ENCODE measurements at regions not wholly inside any gene's neighbourhood (a gene's known extent, or its start where the extent isn't known, plus 50 kb on each side); places are given as distances from the start of the nearest gene placed in this dataset.

- no peak overlapping the region for H3K4me3 ChIP-seq (ENCODE audit: low read depth, low read length)
- TF ChIP-seq CTCF (IDR thresholded peaks at IDR 0.05; ENCODE audit: low read depth, low read length) = no peak
These were observed 147.0 kb upstream of the THRB start for GRCh38 chr3:24641628-24642027.

GRCh38 chr3:24645047-24645446, 150.4 kb upstream of the THRB start:
- TF ChIP-seq CTCF (IDR thresholded peaks at IDR 0.05; ENCODE audit: low read depth, low read length) = no peak
- no peak overlapping the region for H3K4me3 ChIP-seq (ENCODE audit: low read depth, low read length)

- H3K4me3 ChIP-seq (ENCODE audit: low read depth, low read length) = no peak overlapping the region
- no peak for TF ChIP-seq CTCF (IDR thresholded peaks at IDR 0.05; ENCODE audit: low read depth, low read length)
These were observed 152.1 kb upstream of the THRB start for GRCh38 chr3:24646790-24647189.

- no peak for TF ChIP-seq CTCF (IDR thresholded peaks at IDR 0.05; ENCODE audit: low read depth, low read length)
These were observed 153.4 kb upstream of the THRB start for GRCh38 chr3:24648063-24648462.

GRCh38 chr3:24650839-24651238, 156.2 kb upstream of the THRB start:
- no peak overlapping the region for H3K4me3 ChIP-seq (ENCODE audit: low read depth, low read length)

More at GRCh38 chr3:24648063-24648462, 153.4 kb upstream of the THRB start:
- H3K4me3 ChIP-seq (ENCODE audit: low read depth, low read length) = no peak overlapping the region

GRCh38 chr3:24657870-24658510, 163.3 kb upstream of the THRB start:
- no peak overlapping the region for H3K4me3 ChIP-seq (ENCODE audit: low read depth, low read length)
- no peak for TF ChIP-seq CTCF (IDR thresholded peaks at IDR 0.05; ENCODE audit: low read depth, low read length)

More at GRCh38 chr3:24650839-24651238, 156.2 kb upstream of the THRB start:
- no peak for TF ChIP-seq CTCF (IDR thresholded peaks at IDR 0.05; ENCODE audit: low read depth, low read length)

- no peak for TF ChIP-seq CTCF (IDR thresholded peaks at IDR 0.05; ENCODE audit: low read depth, low read length)
- no peak overlapping the region for H3K4me3 ChIP-seq (ENCODE audit: low read depth, low read length)
These were observed 166.5 kb upstream of the THRB start for GRCh38 chr3:24661175-24661584.

Data from WI38 (cell line).